ENCODE measurements at regions not wholly inside any gene's neighbourhood (a gene's known extent, or its start where the extent isn't known, plus 50 kb on each side); places are given as distances from the start of the nearest gene placed in this dataset.

GRCh38 chr13:84121456-84121855, 239.2 kb upstream of the SLITRK1 start:
- no peak for DNase-seq

DNA sequence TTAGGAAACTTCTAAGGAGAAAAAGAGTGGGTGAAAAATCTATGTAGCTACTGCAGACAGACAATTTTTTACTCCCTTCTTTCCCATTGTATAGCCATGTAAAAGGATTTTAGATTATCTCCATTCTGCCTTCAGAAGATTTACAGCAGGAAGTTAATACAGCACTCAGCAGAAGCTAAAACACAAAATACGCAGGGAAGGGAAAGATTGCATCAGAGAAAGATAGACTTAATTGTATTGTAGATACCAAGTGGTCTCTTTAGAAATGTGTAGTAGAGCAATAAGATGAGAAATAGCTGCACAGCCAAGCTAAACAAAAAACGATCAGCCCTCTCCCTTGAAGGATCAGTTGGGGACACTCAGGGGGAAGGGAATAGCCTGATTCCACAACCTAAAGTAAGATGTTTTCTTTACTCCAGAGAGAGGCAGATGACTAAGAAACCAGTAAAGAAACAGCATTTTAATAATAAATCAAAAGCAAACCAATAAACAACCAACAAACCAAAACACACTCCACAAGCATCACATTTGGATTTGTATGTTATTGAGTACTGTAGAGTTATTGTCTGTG, 236.7 kb upstream of the SLITRK1 start:
- DNase-seq, result no peak

GRCh38 chr13:84098273-84098672, 216.0 kb upstream of the SLITRK1 start:
- DNase-seq, result no peak

- DNase-seq, result no peak
Measured at GRCh38 chr13:84097148-84097547, 214.9 kb upstream of the SLITRK1 start.

GRCh38 chr13:84096216-84096615, 213.9 kb upstream of the SLITRK1 start:
- no peak for DNase-seq

GRCh38 chr13:84088996-84089395, 206.7 kb upstream of the SLITRK1 start:
- DNase-seq, result no peak

DNA sequence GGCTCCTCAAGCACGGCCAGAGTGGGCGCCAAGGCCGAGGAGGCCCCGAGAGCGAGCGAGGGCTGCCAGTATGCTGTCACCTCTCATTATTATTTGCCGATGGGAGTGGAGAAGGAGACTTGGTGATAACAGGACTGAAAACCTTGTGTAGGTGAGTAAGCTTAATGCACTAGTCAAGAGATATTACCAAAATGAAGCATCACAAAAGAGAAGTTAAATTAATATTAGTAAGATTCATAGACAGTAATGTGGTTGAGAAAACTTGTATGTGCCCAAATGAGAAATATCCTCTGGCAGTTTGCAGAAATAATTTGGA, 204.5 kb upstream of the SLITRK1 start:
- no peak for DNase-seq

- peak; percentile 2 for DNase-seq
Measured at GRCh38 chr13:84086098-84086846, 204.0 kb upstream of the SLITRK1 start.

- DNase-seq, result no peak
Measured at GRCh38 chr13:84082462-84082861, 200.2 kb upstream of the SLITRK1 start.

- DNase-seq, result no peak
Measured at GRCh38 chr13:84080748-84081530, 198.7 kb upstream of the SLITRK1 start.

GRCh38 chr13:84077271-84077670, 195.0 kb upstream of the SLITRK1 start:
- DNase-seq, result no peak

DNA sequence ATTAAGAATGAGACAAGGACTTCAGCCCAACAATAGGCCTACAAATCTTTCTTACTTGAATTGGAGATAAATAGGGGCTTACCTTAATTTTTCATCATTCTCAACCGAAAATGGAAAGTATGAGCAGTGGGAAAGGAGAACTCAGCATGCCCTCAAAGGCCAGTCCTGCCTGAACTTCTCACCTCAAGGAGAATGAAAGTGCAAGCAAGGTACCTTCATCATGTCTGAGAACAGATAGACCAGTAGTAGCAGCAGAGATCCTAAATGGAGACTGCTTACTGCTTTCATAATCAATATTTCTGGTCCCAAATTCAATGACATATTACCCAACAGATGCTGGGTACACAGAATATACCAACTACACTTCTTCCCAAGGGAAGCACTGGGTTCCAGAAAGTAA, 194.0 kb upstream of the SLITRK1 start:
- no peak for DNase-seq

- no peak for DNase-seq
Measured at GRCh38 chr13:84050536-84050935, 168.3 kb upstream of the SLITRK1 start.

DNA sequence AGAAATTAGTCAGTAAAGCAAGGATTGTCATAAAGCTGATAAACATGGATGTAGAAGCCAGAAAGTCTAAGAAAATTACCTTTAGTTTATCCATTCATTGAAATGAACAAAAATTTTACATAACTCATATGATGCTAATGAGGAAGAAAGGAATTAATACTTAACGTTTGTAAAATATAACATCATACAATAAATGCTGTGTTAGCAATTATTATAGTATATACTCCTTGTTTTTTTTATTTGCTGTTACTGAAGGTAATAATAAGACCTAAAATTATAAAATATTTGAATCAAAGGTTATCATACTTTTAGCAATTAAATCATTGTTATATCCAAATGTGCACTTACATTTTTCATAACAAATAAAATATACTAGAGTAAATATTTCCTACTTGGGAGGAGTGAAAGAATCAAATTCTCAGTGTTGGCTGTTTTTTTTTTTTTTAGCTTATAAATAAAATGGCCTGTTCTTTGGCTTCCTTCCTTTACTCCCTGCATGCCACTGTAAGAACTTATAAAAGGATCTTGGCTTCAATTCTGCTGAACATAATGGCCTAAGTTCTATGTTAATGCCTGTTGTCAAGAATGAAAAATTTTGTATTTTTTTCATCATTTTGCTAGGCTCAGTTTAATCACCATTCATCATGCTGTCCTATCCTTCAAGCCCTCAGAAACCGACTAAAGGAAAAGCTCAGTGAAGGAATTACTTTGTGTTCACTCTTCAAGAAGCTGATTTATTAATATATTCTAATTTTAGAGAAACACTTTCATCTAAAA, 167.4 kb upstream of the SLITRK1 start:
- DNase-seq, result no peak

GRCh38 chr13:84044805-84045204, 162.5 kb upstream of the SLITRK1 start:
- no peak for DNase-seq

DNA sequence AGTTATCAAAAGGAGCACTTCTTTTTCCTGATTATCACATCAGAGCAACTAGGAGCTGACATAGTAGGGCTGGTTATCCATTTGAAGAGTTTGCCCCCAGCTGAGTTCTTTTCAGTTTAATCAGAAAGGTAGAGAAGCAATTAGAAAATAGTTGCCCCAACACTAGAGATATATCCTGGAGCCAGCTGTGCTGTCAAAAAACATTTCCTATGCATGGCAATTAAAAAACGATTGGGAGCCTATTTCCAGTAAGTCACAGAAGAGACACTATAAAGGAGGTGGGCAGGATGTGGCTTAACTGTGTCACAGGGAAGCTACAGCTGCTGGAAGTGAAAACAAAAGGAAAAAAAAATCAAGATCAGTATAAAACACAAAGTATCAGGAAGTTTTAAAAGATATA, 155.7 kb upstream of the SLITRK1 start:
- DNase-seq, result no peak

DNA sequence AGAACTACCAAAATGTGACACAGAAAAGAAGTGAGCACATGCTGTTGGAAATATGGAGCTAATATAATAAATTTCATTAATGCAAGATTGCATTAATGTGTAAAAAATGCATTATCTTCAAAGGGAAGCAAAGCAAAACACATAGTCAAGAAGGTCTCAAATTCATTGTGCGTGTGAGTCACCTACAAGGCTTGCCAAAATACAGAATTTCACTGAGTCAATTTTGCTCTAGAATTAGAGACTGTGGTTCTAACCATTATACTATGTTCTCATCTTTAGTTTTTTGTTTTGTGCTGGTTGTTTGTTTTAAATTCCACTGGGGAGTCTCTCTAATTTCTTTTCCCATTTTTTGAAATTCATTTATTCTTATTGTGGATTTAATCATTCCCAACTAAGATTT, 149.8 kb upstream of the SLITRK1 start:
- DNase-seq, result no peak

- no peak for DNase-seq
Measured at GRCh38 chr13:84031120-84031519, 148.8 kb upstream of the SLITRK1 start.

DNA sequence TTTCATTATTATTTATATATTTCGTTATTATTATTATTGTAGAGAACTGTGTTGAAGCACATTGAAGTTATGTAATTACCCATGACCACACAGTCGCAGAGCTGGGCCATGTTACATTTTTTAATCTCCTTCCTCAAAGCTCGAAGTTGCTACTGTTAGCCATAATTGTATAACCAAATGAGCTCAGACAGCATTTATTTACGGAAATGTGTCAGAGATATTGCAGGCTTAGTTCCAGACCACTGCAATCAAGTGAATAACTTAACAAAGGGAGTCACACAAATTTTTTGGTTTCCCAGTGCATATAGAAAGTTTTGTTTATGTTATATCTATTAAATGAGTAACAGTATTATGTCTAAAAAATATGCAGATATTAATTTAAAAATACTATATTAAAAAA, 147.1 kb upstream of the SLITRK1 start:
- no peak for DNase-seq

DNA sequence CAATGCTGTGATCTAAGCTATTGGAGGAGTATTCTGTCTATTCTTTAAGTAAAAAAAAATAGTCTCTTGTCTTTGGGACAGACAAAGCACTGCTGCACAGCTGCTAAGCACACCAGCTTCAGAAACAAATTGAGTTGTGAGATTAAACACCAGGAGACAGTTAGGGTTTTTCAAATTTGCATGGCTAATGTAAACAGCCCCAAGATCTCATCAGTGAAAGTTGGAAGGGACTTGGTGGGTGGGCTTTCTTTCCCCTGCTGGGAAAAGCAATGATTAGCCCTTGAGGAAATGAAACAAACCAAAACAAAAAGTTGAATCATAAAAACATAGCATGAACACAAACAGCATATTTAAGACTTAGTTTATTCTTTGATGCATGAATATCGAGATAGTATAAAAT, 143.6 kb upstream of the SLITRK1 start:
- DNase-seq, result no peak

DNA sequence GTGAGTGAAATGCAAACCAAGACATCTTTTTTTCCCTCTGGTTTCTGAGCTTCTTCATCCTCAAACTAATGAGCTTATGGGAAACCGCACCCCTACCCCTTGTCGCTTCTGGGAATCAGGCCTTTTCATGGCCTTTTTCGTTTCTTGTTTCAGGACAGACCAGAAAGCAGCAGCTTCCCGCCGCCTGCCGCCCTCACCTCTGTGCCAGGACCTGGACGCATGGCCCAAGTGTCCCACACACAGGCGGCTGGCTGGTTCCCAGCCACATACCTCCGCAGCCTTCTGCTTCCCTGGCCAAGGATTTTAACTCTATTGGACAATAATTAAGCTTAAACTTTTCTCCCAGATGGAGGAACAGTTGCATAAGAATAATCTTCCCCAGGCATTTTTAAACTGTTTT, 114.1 kb upstream of the SLITRK1 start:
- DNase-seq, result no peak

- no peak for DNase-seq
Measured at GRCh38 chr13:83995930-83996329, 113.7 kb upstream of the SLITRK1 start.

- no peak for DNase-seq
Measured at GRCh38 chr13:83992566-83993358, 110.5 kb upstream of the SLITRK1 start.

All from central memory CD4-positive, alpha-beta T cell (primary cell).